ENCODE measurements at regions not wholly inside any gene's neighbourhood (a gene's known extent, or its start where the extent isn't known, plus 50 kb on each side); places are given as distances from the start of the nearest gene placed in this dataset.
"Not testable (repeated sequence)": the region's sequence is repeated elsewhere in the genome, so short reads cannot be mapped to it uniquely, and the experiment has no call there.

DNA sequence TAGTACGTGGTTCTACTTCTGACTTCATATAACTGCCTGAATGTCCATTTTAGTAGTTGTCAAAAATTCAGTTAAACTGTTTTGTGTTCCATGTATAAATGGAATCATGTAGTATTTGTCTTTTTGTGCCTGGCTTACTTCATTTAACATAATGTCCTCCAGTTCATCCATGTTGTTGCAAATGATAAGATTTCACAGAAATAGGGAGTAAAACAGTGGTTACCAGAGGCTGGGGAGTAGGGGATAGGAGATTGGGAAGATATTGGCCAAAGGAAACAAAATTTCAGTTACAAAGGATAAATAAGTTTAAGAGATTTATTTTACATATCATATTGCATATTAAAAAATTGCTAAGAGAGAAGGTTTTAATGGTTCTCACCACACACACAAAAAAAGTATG lies 425.0 kb upstream of the MEF2C start:
- no peak for DNase-seq (ENCODE audit: low read depth in 2 of 2)

DNA sequence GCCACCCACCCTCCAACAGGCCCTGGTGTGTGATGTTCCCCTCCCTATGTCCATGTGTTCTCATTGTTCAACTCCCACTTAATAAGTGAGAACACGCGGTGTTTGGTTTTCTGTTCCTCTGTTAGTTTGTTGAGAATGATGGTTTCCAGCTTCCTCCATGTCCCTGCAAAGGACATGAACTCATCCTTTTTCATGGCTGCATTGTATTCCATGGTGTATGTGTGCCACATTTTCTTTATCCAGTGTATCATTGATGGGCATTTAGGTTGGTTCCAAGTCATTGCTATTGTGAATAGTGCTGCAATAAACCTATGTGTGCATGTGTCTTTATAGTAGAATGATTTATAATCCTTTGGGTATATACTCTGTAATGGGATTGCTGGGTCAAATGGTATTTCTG lies 424.2 kb upstream of the MEF2C start:
- DNase-seq (ENCODE audit: low read depth in 2 of 2): not testable (repeated sequence)

DNA sequence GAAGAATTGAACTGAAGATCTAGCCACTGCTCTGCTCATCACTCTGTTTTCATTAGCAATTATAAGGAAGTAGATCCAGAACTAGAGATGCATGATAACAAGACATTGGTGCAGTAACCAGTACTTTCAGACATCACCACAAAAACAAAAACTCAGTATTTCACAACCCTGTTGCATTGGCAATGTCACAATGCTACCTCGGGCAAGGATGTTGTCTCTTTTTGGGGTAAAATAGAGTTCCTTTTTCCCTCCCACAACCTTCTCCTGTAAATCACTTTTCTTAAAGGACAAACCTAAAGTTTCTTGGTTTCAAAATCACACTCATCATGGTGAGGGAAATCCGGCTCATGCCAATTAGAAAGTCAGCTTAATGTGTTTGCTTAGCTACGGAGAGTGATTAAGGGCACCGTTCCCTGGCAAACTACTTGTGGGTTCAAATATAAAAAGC lies 420.1 kb upstream of the MEF2C start:
- no peak for DNase-seq (ENCODE audit: low read depth in 2 of 2)

DNA sequence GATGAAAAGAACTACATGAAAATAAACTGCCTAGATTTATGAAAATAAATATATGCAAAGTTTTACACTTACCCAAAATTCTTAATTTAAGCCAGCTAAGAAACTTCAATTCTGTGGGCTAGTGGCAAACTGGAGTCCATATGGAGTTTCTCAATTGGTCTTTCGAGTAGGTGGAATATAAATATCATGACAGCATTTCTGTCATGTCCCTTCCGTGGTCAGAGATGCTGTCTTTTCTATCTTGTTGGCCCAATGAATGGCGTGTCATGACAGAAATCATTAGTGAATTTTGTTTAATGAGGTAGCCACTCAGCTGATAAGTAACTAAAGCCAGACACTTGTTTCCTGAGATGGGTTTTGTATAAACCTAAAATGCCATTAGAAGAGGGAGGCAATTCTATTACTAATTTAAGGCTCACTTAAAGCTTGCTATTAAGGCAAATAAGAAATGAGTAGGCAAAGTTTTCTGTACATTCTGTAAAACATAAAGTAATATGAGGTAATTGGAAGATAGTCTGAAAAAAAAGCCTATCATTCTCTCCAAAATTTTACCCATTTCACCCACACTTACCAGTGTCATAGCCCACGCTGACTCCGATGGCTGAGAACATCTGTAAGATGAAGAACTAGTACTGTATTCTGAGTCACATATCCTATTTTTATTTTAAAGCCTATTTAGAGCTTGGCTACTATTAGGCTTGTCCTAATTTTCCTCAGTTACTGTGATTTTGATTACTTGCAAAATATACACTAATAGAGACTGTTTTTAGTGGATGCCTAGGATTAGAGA lies 419.3 kb upstream of the MEF2C start:
- DNase-seq (ENCODE audit: low read depth in 2 of 2): no peak

DNA sequence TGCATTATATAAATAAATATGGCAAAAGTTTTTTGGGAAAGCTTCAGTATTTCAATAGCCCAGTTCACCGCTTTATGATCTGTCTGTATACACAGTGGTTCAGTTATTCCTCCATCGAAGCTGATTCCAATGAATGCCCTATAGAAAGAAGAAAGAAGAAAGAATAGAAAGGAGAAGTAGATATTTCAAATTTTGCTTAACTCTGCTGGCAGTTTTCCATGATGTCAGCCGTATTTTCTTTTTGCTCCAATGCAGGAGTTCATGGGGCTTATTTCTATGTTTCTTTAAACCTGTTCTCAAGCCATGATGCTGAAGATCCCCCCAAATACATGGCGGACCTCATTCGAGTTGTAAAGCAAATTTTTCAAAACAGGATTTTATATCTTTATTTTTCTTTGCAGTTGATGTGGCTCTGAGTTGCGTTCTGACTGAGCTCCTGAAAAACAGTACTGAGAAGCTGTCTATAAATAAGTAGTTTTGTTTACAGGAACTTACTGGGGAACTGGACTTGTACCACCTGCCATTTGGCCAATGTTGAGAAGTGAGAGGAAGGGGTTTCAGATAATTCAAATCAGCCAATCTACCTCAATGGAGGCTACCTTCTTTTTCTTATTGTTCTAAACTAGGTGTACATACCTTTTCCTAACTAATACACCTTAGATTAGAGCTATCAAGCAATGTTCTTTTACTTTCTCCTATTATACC lies 418.5 kb upstream of the MEF2C start:
- no peak for DNase-seq (ENCODE audit: low read depth in 2 of 2)

DNA sequence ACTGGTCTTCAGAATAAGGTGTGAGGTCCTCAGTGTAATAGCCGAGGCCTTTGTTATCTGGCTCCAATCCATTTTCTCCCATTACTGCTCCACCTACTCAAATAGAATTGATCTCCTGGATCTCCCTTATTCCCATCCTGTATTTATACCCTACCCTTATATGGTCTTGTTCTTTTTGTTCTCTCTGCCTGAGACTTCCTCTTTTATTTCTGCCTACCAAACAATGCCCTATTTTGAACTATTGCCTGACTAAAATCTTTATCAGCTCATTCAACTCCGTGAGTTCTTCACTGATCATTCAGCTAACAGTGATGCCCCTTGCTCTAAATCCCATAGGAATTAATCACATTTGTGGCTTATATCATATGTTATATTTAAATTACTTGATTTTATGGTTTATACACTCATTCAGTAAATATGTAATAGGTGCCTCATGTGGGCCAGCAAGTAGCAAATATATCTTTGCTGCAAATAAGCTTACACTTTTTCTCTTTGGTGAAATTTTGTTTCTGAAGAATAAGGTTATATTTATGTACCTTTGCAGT lies 417.5 kb upstream of the MEF2C start:
- no peak for DNase-seq (ENCODE audit: low read depth in 2 of 2)

DNA sequence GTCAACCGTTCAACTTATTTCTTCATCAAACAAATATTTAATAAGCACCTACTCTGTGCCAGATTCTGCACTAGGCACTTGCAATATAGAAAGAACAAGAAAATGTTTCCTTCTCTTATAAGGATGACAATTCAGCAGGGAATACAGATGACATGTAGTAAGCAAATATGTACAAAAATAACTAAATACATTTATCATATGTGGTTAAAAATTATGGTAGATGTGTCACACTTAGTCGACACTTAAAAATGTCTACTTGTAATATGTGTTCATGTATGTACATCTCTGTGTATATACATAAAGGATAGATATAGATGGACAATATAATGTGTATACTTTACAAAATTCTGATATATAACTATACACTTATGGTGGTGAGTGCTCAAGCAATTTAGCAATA lies 417.0 kb upstream of the MEF2C start:
- no peak for DNase-seq (ENCODE audit: low read depth in 2 of 2)

DNA sequence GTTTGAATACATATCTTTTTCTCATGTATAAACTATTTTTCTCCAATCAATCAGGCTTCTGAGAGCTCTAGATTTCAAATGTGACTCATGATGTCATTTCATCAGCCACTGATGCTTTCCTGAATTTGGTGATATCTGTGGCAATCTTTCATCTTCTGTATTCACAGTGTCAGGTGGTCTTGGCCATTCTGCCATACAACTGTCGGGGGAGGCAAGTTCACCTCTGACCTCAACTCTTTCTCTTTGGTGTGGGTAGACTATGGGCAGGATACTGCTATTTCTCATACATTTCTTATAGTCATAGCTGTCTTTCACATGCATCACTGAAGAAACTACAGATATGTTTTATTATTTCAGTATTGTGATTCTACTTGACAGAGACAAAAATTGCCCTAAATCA lies 414.1 kb upstream of the MEF2C start:
- DNase-seq (ENCODE audit: low read depth in 2 of 2): no peak

DNA sequence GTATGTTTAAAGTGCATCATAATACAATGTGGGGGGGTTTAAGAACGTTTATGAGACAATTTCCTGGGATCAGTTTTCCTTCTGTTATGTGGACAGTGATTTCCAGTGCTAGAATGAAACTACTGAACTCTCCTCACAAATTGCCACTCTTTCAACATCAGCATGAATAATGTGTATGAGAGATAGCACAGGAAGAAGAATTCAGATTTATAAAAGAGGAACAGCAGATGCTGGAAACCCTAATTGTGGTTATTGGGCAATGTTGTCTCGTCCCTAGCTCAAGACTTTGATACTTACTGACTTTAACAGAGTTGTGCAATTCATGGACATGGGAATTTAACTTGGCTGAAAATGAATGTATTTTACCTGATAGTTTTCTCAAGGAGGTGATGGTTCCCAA lies 410.8 kb upstream of the MEF2C start:
- DNase-seq (ENCODE audit: low read depth in 2 of 2): no peak

DNA sequence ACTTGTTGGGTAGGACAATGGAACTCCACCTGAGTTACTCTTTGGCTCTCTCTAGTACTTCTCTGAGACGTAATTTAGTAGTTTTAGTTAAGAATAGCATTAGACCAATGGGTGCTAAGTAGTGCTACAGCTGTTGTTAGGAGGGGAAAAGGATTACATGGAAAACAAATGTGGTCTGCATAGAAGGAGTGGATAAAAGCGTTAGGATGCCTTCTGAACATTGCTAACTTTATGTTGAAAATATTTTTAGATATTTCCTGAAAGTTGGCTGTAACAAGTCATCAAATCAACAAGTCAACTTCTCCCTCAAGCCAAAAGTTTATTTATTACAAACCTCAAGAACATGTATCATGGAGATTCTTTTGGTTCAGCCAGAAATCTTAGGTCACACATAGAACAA lies 409.5 kb upstream of the MEF2C start:
- DNase-seq (ENCODE audit: low read depth in 2 of 2): no peak

DNA sequence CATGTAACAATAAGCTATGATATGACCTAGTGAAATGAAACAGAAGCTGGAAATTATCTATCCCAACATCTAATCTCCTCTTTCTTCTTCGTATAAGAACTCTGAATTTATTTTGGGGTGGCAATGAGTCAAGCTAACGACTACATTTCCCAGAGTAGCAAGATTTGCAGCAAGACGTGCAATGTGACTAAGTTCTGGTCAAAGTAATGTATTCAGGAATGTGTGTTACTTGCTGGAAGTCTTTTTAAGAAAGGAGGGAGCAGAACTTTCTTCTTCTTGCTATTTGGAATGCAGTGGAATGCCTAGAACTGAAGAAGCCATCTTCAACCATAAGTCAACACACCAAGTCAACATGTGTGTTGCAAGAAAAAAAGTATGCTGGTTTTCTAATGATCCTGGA lies 406.6 kb upstream of the MEF2C start:
- no peak for DNase-seq (ENCODE audit: low read depth in 2 of 2)

DNA sequence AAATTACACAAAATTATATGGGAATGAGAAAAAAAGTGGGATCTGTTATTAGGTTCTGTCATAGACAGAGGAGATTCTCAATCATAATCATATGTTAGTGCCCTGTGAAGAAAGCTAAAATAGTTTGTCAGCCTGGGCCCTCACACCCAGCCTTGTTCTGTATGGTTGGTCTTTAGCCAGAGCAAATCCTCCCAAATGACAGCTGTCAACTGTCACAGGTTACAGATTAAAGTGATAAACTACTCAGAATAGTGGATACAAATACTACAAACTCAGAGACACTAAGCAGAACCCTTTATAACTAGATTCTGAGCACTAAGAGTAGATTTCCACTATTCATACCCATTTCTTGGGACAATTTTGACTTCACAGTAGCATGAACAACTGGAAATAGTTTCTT lies 405.0 kb upstream of the MEF2C start:
- no peak for DNase-seq (ENCODE audit: low read depth in 2 of 2)

DNA sequence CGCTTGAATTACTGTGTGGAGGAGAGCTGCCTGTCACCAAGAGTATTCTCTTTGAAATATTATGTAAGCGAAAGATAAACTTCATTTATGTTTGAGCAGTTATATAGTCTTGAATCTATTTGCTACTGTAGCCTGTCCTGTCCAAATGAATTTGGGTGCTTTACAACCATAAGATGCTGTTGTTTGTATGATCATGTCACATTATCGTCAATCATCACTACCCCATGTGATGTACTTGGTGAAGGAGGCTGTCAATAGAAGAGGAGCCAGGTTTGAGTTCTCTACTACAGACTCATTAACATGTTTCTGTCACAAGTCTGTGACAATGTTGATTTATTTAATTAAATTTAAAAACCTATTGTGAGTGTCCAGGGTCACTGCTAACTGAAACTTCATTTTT lies 403.3 kb upstream of the MEF2C start:
- DNase-seq (ENCODE audit: low read depth in 2 of 2): no peak

DNA sequence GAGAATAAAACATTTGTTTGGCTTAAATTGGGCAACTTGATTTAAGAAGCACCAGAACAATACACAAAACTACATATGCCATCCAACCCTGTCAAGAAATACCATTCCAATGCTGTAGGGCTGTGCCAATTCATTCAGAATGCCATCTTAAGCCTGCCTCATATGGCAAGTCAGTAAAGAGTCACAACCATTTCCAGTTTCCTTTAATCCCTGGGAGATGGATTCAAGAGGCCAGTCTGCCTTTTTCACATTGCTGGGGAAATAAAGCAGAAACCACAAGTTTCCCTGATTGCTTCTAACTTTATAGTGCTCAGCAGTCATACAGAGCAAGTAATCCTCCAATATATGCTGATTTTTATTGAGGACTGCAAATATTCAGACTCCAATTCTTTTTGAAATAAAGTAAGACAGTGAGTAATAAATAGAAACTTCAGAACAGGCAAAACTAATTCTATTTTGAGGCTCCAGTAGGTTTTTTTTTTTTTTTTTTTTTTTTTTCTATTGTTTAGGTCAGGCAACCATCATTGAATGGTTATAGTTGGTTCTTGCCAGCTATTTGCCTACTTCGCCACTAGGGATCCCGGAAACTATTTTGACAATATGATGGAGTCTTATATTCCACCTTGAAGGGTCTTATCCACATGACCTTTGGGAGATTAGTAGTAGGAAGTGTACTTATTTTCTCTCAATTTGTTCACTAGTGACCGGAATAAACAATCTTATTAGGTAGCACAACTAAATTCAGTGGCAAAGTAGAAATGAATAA lies 400.9 kb upstream of the MEF2C start:
- DNase-seq (ENCODE audit: low read depth in 2 of 2): no peak

DNA sequence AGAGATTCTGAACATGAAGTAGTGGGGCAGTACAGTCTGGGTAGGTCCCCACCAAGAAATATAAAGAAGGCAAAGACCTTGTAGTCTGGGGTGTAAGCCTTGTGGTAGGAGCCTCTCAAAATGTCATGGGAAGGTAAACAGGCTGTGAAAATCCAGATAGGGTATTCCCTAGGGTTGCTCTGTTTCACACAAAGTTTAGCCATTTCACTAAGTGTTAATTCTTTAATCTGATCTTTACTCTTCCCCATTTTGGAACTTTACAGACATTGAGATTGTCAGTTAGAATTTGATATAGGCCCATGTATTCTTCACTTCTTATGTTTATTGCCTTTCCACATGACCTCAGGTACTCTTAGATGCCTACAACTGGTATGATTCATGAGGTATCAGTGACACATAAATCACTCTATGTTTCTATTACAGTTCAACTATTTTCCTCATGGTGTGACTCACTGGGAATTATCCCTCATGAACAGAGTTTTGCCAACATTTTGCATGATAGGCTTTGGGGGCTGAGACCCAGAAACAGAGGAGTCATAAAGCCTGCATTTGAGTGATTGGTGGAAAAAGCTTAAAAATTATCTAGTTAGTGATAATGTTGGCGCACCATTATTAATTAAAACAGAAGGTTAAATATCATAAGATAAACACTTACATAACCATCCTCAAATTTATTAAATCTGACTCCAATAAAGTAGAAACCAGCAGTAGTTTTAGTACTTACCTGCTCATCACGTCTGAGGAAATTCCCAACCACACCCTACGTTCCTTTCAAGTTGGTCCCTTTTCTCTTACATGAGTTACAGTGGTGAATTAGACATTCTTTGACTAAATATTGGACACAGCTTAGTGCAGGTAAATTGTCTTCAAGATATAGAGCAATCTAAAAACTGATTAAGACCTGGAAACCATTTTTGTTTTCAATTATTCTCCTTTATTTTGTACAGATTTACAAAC lies 399.8 kb upstream of the MEF2C start:
- DNase-seq (ENCODE audit: low read depth in 2 of 2): peak in 1 of 2 donors; percentile 7

DNA sequence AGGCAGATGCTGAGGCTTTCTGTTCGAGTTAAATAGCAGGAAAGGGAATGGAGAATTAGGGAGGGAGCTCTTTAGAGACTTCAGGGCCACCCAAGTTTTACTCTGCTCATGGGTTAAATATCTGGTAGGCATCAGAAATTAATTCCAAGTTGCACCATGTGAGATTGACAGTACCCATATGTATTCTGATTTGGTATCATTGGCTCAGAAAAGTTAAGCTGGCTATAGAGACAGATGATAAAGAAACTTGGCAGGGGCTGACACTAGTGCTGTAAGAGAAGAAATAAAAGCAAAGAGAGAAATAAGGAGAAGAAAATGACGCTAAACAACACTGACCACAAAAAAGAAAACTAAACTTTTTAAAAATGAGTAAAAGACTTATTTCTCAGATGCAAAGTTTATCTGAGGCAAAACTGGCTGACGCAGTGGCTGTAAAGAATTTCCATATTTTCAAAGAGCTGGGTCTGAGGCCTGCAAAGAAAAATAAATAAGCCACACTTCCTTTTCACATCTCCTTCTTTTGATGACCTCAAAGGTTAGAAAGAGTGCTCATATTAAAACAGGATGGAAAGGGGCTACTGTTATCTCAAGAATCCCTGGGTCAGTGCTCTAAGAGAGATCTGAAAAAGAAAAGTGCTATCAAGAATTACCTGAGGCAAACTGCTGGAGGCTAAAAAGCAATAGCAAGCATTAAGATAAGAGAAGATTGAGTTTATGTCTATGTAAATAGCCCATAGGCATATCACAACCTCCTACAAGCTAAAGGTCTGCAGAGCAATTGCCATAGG lies 399.0 kb upstream of the MEF2C start:
- DNase-seq (ENCODE audit: low read depth in 2 of 2): no peak

DNA sequence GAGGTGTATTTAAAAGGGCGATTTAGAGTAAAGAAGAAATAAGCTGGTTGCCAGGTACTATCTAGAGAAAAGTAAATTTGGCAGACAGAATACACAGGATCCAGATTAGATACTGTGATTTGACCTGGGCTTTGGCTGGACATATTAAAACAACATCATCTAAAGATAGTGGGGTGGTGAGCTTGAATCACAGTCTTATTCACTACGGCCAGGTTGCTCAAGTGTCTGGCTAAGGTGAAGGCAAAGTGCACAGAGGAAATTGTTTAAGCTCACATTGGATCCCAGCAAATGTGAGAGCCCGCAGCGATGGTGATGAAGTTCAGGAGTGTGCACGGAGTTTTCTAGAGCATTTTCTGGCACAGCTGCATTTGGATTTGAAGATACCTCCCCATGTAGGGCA lies 398.2 kb upstream of the MEF2C start:
- no peak for DNase-seq (ENCODE audit: low read depth in 2 of 2)

DNA sequence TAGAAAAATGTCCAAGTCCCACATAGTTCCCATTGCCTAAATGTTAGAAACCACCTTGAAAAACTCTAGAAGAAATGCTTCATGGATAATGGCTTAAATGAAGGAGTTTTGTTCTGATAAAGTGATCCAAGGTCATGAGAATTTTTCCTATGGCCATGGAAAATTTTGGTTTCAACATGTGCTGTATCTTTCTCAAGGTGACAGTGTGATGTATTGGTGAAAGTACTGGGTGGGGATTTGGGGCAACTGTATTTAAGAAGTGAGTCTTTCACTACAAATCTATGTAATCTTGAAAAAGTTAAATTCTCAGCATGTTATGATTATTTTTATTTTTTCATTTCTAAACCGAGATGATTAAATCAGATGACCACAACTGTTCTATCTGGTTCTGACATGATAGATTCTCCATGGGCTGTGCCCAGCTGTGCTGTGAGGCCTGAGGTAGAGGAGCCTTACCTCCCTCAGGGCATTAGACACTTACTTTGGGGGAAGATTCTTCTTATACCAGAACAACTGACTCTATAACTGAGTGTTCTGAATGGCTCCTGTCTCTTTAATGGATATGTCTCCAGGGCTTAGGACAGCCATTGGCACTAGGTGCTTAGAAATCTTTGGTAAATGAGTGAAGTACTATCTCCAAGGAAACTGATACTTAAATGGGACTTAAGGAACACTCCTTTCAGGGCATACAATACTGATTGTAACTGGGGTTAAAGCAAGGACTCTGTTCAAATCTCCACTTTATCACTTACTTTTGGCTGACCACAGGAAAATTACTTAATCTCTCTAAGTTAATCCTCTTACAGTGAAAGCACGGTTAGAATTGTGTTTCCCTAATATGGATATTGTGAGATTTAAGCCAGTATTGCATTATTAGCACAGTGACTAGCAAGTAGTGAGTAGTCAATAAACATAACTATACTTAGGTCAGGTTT lies 397.4 kb upstream of the MEF2C start:
- DNase-seq (ENCODE audit: low read depth in 2 of 2): no peak

DNA sequence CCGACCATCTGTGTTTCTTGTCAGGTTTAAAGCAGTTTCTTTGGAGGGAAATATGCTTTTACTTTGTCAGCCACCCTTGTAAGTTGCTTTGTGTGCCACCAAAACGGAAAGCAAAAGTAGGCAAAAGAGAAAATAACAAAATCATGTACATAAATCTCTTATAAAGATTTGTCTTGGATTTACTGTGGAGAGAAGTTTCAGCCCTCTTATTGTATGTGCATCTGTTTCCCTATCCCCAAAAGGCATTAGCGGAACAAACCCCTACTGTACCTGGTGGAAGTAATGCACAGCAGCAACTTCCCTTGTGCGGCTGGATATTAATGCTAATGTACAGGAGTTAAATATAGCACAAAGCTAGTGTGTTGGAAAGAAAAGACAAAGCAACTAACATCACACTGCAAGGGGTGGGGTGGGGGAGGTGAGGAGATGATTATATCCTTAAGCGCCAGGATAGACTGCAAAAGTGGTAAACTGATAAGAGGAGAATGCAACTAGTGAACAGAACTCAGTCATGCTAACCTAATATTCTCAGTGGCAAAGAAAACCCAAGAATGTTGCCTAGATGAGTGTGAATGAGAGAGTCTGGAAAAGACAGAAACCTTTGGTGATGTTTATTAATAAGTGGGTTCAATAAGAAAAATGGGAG lies 396.5 kb upstream of the MEF2C start:
- DNase-seq (ENCODE audit: low read depth in 2 of 2): no peak
